NCI-H82 treated with DMSO at 0.1 percent for 48 hours (cell line): ENCODE measurements at regions not wholly inside any gene's neighbourhood (a gene's known extent, or its start where the extent isn't known, plus 50 kb on each side); places are given as distances from the start of the nearest gene placed in this dataset.

ENCODE experiments used
- DNase-seq: peaks from one replicate; lab custom pipeline; 2025; ENCODE audit not compliant: unreplicated experiment; lab: John Stamatoyannopoulos, UW

DNA sequence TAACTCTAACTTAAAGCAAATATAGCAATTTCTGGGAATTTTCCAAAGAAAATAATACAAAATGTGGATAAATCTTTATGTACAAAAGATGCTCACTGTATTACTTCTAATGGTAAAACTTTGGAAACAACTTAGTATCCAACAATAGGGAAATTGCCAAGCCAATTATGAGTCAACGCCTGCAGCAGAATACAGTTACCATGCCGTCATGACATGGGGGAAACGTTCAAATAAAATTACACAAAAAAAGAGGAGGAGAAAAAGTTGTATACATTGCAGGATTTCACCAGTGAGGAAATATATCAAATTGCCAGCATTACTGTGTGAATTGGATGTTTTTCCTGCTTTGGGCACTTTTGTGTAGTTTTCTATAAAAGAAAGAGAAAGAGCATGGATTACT is 469.6 kb downstream of the SOX9 start:
- DNase-seq, result no peak

- DNase-seq, result no peak
These were observed 470.1 kb downstream of the SOX9 start for GRCh38 chr17:72590882-72591281.

DNA sequence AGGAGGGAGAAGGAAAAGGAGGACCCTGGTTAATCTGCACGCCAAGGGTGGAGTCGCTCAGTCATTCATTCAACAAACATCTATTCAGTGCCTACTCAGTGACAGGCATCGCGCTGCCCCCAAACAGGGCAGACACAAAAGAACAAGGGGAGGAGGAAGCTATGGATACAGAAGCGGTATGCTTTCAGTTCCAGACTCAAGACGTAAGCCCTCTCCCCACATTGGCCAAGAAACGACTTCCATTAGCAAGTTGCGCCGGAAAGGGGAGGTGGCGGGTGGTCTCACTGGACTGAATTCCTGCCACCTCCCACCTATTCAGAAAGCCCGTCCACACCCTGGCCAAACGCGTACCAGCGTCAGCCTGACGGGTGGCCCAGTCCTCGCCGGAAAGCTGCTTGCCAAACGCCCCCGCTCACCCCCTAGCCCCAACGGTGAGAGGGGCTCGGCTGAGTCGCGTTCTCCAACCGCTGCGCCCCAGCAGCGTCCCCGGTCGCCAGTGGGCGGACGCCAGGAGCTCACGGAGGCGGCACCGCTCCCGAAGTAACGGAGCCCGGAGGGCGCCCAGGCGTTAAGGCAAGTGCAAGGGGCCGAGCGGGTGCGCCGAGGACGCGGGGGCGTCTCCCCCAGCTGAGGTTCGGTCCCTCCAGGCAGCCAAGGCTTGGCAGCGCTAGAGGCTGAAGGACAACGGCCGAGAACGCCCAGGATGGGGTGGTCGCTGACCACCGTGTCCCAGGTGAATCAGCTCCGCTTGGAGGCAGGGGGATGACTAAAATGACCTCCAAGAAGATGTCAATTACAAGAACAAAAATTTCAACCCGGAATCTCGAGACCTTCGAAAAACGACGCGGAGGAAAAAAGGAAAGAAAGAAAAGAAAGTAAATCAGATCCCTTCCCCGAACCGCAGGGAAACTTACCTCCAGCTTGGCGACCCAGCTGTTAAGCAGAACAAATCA is 470.7 kb downstream of the SOX9 start:
- no peak for DNase-seq

DNA sequence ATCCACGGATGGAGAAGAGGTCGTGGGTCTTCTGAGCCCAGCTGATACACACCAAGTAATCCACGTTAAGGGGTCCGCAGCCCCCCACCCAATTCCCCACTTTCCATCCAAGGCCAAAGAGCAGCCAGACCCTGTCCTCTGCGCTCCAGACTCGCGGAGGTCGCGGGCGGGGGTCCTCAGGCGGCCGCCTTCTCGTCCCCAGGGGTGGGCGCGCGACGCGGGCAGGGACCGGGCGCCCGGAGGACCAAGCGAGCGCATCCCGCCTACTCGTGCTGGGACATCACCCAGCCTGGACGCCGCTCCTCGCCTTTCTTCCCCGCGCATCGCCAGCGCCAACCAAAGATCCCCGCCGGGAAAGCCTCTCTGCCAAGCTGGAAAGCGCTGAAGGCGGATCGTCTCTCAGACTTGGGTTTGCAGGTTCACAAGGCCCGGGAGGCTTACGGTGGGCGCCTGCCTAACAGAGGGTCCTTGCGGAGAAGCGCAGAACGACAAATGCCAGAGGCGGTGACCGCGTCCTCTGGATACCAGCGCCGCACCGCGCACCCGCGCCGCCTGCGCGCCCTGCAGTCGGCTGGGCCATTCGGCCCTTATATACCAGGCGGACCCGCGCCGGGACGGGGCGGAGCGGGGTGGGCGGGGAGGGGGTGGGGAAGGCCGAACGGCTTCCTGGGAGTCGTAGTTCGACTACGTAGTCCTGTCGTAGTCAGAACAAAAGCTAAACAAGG is 471.6 kb downstream of the SOX9 start:
- no peak for DNase-seq

- DNase-seq, result no peak
These were observed 472.1 kb downstream of the SOX9 start for GRCh38 chr17:72592967-72593325.

GRCh38 chr17:72594248-72594647 is 473.4 kb downstream of the SOX9 start:
- DNase-seq, result no peak
